ENCODE measurements at regions not wholly inside any gene's neighbourhood (a gene's known extent, or its start where the extent isn't known, plus 50 kb on each side); places are given as distances from the start of the nearest gene placed in this dataset.

DNA sequence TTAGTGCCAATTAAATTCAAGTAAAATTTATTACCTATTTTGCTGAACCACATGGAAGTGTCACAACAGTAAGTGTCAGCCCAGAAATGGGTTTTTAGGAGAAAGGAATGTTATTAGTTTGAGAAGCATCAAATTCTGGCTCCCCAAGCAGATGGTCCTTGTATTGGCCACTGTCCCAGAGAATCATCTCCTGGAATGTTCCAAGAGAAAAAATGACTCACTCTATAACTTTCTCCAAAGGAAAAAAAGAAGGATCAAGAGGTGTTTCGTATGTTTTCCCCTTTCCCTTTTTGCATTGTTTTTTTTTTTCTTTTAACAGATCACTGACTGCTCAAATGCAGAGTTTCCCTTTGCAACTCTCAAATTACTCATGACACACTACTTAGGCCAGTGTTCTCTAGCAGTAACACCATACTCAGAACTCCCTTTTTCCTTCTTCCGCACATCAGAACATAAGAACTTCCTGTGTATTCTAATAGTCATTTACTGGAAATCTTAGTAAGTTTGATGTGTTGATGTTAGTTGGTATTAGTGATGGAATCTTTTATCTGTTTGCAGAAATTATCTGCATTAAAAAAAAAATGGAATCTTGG lies 390.3 kb downstream of the GPD2 start:
- intact Hi-C loops (cut with DNase I; ENCODE audit: low total_unique reads), result no loop called here
- Histone ChIP-seq H3K4me1 (no peaks in the 10 kb centered on the region), H3K36me3 (ENCODE audit: low read depth, missing control alignments) (no peaks in the 10 kb centered on the region), H3K27ac (no peak overlapping the region), H3K4me3 (no peak overlapping the region), H3K9me3 (no peaks in the 10 kb centered on the region), H3K27me3 (no peaks in the 10 kb centered on the region)
- no peak for DNase-seq
- WGBS, 2 donors, result 59% methylated on average over 2 of the region's 2 CpGs
- no peak for TF ChIP-seq POLR2A (IDR thresholded peaks at IDR 0.05)
- TF ChIP-seq, protein P1, sequence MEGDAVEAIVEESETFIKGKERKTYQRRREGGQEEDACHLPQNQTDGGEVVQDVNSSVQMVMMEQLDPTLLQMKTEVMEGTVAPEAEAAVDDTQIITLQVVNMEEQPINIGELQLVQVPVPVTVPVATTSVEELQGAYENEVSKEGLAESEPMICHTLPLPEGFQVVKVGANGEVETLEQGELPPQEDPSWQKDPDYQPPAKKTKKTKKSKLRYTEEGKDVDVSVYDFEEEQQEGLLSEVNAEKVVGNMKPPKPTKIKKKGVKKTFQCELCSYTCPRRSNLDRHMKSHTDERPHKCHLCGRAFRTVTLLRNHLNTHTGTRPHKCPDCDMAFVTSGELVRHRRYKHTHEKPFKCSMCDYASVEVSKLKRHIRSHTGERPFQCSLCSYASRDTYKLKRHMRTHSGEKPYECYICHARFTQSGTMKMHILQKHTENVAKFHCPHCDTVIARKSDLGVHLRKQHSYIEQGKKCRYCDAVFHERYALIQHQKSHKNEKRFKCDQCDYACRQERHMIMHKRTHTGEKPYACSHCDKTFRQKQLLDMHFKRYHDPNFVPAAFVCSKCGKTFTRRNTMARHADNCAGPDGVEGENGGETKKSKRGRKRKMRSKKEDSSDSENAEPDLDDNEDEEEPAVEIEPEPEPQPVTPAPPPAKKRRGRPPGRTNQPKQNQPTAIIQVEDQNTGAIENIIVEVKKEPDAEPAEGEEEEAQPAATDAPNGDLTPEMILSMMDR (IDR thresholded peaks at IDR 0.05), result no peak

DNA sequence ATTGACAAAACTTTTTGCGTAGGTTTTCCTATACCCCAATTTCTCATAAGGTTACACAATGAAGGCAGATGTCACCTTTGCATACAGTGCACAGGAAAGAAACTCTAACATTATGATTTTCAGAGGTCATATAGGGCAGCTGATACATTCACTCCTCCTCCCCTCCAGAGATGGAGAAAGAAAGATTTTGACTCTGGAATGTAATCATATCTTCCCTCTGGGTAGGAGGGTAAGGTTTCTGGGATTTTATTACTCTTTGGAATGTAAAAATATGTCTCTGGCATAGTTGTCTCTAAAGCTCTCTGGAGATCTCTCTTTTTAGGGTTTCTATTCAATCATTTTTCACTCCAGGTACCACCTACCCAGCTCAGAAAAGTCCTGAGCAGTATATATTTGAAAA lies 398.3 kb downstream of the GPD2 start:
- no peak for TF ChIP-seq POLR2A (IDR thresholded peaks at IDR 0.05)
- TF ChIP-seq, protein P1 (IDR thresholded peaks at IDR 0.05), result no peak
- H3K27ac ChIP-seq, result no peak overlapping the region
- no peaks in the 10 kb centered on the region for H3K4me1 ChIP-seq
- no peak for DNase-seq
- intact Hi-C loops (cut with DNase I; ENCODE audit: low total_unique reads), result no loop called here
- H3K27me3 ChIP-seq, result no peaks in the 10 kb centered on the region
- 89 to 98% methylated on average over 1 of the region's 1 CpG for WGBS, 2 donors
- no peaks in the 10 kb centered on the region for H3K36me3 ChIP-seq (ENCODE audit: low read depth, missing control alignments)
- no peak overlapping the region for H3K4me3 ChIP-seq
- no peaks in the 10 kb centered on the region for H3K9me3 ChIP-seq

DNA sequence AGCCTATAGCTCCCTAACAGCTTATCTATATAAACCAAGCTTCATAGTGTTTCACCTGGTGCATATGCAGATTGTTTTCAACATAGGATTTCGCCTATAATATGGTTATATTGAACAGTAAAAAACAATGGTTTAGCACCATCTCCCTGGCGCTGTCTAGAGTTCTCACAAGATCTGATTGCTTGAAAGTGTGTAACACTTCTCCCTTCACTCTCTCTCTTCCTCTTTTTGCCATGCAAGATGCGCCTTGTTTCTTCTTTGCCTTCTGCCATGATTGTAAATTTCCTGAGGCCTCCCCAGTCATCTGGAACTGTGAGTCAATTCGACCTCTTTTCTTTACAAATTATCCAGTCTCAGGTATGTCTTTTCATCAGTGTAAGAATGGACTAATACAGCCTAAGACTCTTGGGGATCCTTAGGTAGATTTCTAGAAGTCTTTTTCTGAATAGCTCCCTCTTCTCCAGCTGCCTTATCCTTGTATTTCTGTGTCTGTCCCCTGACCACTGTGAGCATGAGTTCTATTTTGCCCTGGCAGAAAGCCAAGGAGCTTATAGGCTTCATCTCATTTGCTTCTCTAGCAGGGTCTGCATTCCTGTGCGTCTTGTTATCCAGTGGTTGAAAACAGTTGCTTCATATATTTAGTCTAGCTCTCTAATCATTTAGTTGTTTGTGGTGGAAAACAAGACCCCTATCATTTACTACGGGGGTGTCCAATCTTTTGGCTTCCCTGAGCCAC lies 401.6 kb downstream of the GPD2 start:
- H3K4me3 ChIP-seq, result no peak overlapping the region
- no peak overlapping the region for H3K27ac ChIP-seq
- TF ChIP-seq, protein P1 (IDR thresholded peaks at IDR 0.05), result no peak
- no peak for TF ChIP-seq POLR2A (IDR thresholded peaks at IDR 0.05)
- no peak for DNase-seq
- no peaks in the 10 kb centered on the region for H3K9me3 ChIP-seq
- WGBS, 2 donors, result 52 to 69% methylated on average over 6 of the region's 6 CpGs
- no peaks in the 10 kb centered on the region for H3K4me1 ChIP-seq
- no peaks in the 10 kb centered on the region for H3K27me3 ChIP-seq
- no peaks in the 10 kb centered on the region for H3K36me3 ChIP-seq (ENCODE audit: low read depth, missing control alignments)
- intact Hi-C loops (cut with DNase I; ENCODE audit: low total_unique reads), result no loop called here

DNA sequence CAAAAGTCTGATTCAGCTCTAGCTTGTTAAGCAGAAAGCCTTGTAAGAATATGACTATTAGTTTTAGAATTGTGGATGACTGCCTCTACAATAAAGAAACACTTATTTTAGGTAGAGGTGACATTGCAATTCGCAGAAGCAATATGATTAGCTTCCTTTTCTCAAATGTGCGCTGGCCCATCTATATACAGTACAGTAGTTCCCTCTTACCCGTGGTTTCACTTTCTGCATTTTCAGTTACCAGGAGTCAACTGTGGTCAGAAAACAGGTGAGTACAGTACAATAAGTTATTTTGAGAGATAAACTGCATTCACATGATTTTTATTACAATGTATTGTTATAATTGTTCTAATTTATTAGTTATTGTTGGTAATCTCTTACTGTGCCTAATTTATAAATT lies 405.1 kb downstream of the GPD2 start:
- intact Hi-C loops (cut with DNase I; ENCODE audit: low total_unique reads), result no loop called here
- H3K36me3 ChIP-seq (ENCODE audit: low read depth, missing control alignments), result no peaks in the 10 kb centered on the region
- H3K9me3 ChIP-seq, result no peaks in the 10 kb centered on the region
- no peak overlapping the region for H3K4me3 ChIP-seq
- TF ChIP-seq, protein P1 (IDR thresholded peaks at IDR 0.05), result no peak
- no peak for TF ChIP-seq POLR2A (IDR thresholded peaks at IDR 0.05)
- DNase-seq, result no peak
- no peaks in the 10 kb centered on the region for H3K4me1 ChIP-seq
- H3K27ac ChIP-seq, result no peak overlapping the region
- no peaks in the 10 kb centered on the region for H3K27me3 ChIP-seq
- WGBS, 2 donors, result 93 to 94% methylated on average over 3 of the region's 3 CpGs

Data from testis (tissue), 2 donors.